Caco-2 (cell line): ENCODE measurements at regions not wholly inside any gene's neighbourhood (a gene's known extent, or its start where the extent isn't known, plus 50 kb on each side); places are given as distances from the start of the nearest gene placed in this dataset.

Experiments
- BruUV-seq: library from RNA; stranded (reverse); fragments of 400-500 nt; replicated peaks from 2 replicates; lab custom pipeline; 2021; lab: Mats Ljungman, UMichigan
- CTCF ChIA-PET: fragments of 300-600 bp; sonication (Branson Sonifier 250); formaldehyde crosslinking; loops from one replicate; lab custom pipeline; 2022; ENCODE audit warnings: antibody characterized with exemption; lab: Charles Lee
- POLR2A ChIA-PET: fragments of 300-600 bp; sonication (Branson Sonifier 250); formaldehyde crosslinking; loops from one replicate; lab custom pipeline; 2022; ENCODE audit warnings: antibody characterized with exemption; lab: Charles Lee
- DNase-seq, 2 experiments: peaks; one replicate each; pipeline versions ENCODE4 v3.0.0 to v3.0.0-alpha.2; 2020 to 2022
- H3K27me3 ChIP-seq: replicated peaks from 2 replicates; pipeline ENCODE4 v1.6.0; 2011; ENCODE audit warnings: low read length; ENCODE audit not compliant: control insufficient read depth, insufficient read depth
- H3K36me3 ChIP-seq: 2 replicates; pipeline ENCODE4 v1.5.1; 2011; ENCODE audit warnings: low read length; ENCODE audit not compliant: control insufficient read depth, insufficient read depth
- H3K4me1 ChIP-seq: fragments of 250-450 bp; sonication (Bioruptor Pico); 2 replicates; pipeline ENCODE4 v1.5.1; 2020; ENCODE audit warnings: mild to moderate bottlenecking
- H3K4me3 ChIP-seq: 2 replicates; pipeline ENCODE4 v1.5.1; 2011; ENCODE audit warnings: low read depth, mild to moderate bottlenecking, control low read depth, low read length
- H3K9me3 ChIP-seq: fragments of 250-450 bp; sonication (Bioruptor Pico); 2 replicates; pipeline ENCODE4 v1.5.1; 2020; ENCODE audit warnings: mild to moderate bottlenecking, moderate library complexity
- H3K27ac Mint-ChIP-seq: one replicate; pipeline ENCODE4 v1.8.0; 2022; ENCODE audit warnings: mixed read lengths; ENCODE audit not compliant: unreplicated experiment
- H3K27me3 Mint-ChIP-seq: one replicate; pipeline ENCODE4 v1.8.0; 2022; ENCODE audit warnings: mixed read lengths; ENCODE audit not compliant: insufficient read depth, unreplicated experiment
- H3K36me3 Mint-ChIP-seq: one replicate; pipeline ENCODE4 v1.8.0; 2022; ENCODE audit warnings: mild to moderate bottlenecking, mixed read lengths; ENCODE audit not compliant: insufficient read depth, unreplicated experiment
- H3K4me1 Mint-ChIP-seq: one replicate; pipeline ENCODE4 v1.8.0; 2022; ENCODE audit warnings: low read depth, mixed read lengths; ENCODE audit not compliant: unreplicated experiment
- H3K4me3 Mint-ChIP-seq: one replicate; pipeline ENCODE4 v1.8.0; 2022; ENCODE audit warnings: mild to moderate bottlenecking, moderate library complexity, mixed read lengths; ENCODE audit not compliant: unreplicated experiment
- H3K9me3 Mint-ChIP-seq: one replicate; pipeline ENCODE4 v1.8.0; 2022; ENCODE audit warnings: mixed read lengths; ENCODE audit not compliant: unreplicated experiment
- intact Hi-C: fragments of 100-400 bp; cut with micrococcal nuclease; formaldehyde crosslinking; loops from one replicate; pipeline ENCODE4 v1.10.0; 2022; ENCODE audit not compliant: unreplicated experiment
- TF ChIP-seq, protein P1 (sequence below), 2 experiments: fragments of 200-600 bp in 1 of 2; IDR thresholded peaks; 1 replicate in 1 of 2; 2 replicates in 1 of 2; pipeline versions ENCODE4 v1.5.1 to v1.8.0; 2011 to 2022; ENCODE audit warnings: antibody characterized with exemption in 1 of 2, control low read depth in 1 of 2, inconsistent platforms in 1 of 2, low read depth in 1 of 2, low read length in 1 of 2, mild to moderate bottlenecking in 1 of 2, moderate library complexity in 1 of 2; ENCODE audit not compliant: insufficient read depth in 1 of 2, severe bottlenecking in 1 of 2, unreplicated experiment in 1 of 2

DNA sequence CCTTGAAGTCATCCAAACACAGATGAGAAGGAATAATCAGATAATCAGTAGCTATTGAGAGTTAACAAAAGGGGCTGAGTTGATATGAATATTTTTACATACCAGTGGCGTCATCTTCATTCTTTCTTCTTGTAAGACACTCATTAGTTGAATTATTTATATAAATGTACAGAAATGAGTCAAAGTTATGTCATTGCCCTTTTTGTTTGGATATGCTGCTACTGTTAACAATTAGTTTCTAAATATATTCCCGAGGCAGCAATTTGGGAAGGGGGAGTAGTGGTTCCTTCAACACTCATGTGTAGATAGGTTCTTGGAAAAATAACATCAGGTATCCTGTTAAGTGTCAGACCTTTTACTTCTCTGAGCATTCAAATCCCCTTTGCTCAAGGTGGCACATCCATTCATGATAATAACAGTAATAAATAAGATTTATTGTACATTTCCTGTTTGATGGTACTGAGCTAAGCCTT lies 436.6 kb downstream of the SPRY1 start:
- H3K9me3 Mint-ChIP-seq, result no peaks in the 10 kb centered on the region
- intact Hi-C loops, result no loop called here
- TF ChIP-seq, protein P1, sequence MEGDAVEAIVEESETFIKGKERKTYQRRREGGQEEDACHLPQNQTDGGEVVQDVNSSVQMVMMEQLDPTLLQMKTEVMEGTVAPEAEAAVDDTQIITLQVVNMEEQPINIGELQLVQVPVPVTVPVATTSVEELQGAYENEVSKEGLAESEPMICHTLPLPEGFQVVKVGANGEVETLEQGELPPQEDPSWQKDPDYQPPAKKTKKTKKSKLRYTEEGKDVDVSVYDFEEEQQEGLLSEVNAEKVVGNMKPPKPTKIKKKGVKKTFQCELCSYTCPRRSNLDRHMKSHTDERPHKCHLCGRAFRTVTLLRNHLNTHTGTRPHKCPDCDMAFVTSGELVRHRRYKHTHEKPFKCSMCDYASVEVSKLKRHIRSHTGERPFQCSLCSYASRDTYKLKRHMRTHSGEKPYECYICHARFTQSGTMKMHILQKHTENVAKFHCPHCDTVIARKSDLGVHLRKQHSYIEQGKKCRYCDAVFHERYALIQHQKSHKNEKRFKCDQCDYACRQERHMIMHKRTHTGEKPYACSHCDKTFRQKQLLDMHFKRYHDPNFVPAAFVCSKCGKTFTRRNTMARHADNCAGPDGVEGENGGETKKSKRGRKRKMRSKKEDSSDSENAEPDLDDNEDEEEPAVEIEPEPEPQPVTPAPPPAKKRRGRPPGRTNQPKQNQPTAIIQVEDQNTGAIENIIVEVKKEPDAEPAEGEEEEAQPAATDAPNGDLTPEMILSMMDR (IDR thresholded peaks at IDR 0.05; ENCODE audit: insufficient read depth in 1 of 2, low read depth in 1 of 2, low read length in 1 of 2, severe bottlenecking in 1 of 2, unreplicated experiment in 1 of 2), result no peak
- no TSS peak for BruUV-seq
- Histone ChIP-seq H3K27me3 (no peaks in the 10 kb centered on the region), H3K4me3 (no peak overlapping the region), H3K4me1 (no peaks in the 10 kb centered on the region), H3K36me3 (no peaks in the 10 kb centered on the region), H3K9me3 (no peaks in the 10 kb centered on the region)
- H3K27me3 Mint-ChIP-seq, result no peaks in the 10 kb centered on the region
- no peaks in the 10 kb centered on the region for H3K36me3 Mint-ChIP-seq
- POLR2A ChIA-PET, result no interaction called here
- no peak overlapping the region for H3K4me3 Mint-ChIP-seq
- CTCF ChIA-PET, result no interaction called here
- DNase-seq, result no peak
- H3K4me1 Mint-ChIP-seq, result no peaks in the 10 kb centered on the region
- H3K27ac Mint-ChIP-seq, result no peak overlapping the region

DNA sequence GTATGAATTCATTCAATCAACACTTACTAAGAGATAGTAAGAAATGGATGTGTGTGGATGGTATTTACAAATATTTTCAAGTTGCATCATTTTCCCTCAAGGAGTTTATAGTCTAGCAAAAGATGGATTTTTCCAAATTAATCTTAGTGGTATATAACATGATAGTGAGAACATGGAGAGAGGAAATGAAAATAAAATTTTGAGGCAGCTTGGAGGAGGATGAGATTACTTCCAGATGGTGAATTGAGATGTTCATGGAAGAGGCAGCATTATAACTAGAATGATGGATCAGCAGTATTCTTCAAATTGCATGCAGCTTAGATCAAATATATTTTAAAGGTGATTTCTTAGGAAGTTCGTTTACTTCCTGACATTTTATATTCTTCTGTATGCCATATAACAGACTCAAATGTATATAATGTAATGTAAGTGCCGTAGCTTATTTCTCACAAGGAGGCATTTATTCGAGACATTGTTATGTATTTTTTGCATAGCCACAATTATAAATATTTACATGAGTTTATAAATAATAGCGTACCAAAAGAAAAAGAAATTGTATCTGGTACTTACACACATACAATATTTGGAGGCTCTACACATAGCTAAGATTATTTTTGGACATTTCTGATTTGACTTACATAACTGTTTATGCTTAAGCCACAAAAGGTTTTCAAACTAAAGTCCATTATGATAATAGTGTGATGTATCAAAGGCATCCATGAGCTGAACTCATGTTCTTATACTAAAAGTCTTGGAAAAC lies 439.4 kb downstream of the SPRY1 start:
- H3K9me3 ChIP-seq, result no peaks in the 10 kb centered on the region
- H3K27ac Mint-ChIP-seq, result no peak overlapping the region
- no peak overlapping the region for H3K4me3 Mint-ChIP-seq
- no TSS peak for BruUV-seq
- no peak overlapping the region for H3K4me3 ChIP-seq
- no peaks in the 10 kb centered on the region for H3K27me3 ChIP-seq
- ChIA-PET CTCF (no interaction called here), POLR2A (no interaction called here)
- no peaks in the 10 kb centered on the region for H3K4me1 ChIP-seq
- DNase-seq, result no peak
- no peaks in the 10 kb centered on the region for H3K36me3 ChIP-seq
- intact Hi-C loops, result no loop called here
- TF ChIP-seq, protein P1 (IDR thresholded peaks at IDR 0.05; ENCODE audit: insufficient read depth in 1 of 2, low read depth in 1 of 2, low read length in 1 of 2, severe bottlenecking in 1 of 2, unreplicated experiment in 1 of 2), result no peak
- no peaks in the 10 kb centered on the region for H3K36me3 Mint-ChIP-seq
- no peaks in the 10 kb centered on the region for H3K9me3 Mint-ChIP-seq
- no peaks in the 10 kb centered on the region for H3K27me3 Mint-ChIP-seq
- H3K4me1 Mint-ChIP-seq, result no peaks in the 10 kb centered on the region

DNA sequence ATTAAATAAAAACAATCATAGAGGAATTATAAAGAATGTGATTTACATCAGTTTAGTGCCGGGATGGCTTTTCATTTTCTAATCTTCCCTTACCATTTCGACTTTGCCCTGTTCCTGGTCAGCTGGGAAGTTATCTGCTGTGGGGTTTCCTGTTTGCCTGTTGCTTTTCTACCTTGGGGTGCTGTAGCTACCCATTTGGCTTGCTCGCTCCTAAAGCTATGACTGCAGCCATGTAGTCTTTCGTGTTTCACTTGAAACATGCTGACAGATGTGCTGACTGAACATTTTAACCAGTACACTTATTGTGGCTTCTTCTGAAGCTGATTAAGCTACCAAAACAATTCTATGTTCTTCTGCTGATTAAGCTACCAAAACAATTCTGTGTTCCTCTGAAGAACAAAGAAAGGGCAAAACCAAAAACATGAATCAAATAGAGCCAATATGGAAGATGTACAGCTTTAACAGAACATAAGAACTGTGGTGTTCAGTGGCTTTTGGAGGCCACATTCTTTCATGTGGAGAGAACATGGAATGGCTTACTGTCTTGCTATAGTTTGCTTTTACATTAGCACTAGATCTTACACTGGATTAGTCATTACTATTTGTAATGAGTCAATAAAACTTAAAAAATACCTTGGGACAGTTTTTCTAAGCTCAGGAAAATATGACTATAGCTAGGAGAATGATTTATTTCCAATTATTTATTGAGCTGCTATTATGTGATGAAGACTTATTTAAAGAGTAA lies 440.4 kb downstream of the SPRY1 start:
- Mint-ChIP-seq H3K27me3 (no peaks in the 10 kb centered on the region), H3K27ac (no peak overlapping the region), H3K4me1 (no peaks in the 10 kb centered on the region), H3K9me3 (no peaks in the 10 kb centered on the region), H3K4me3 (no peak overlapping the region), H3K36me3 (no peaks in the 10 kb centered on the region)
- H3K4me3 ChIP-seq, result no peak overlapping the region
- no peak for DNase-seq
- BruUV-seq, result no TSS peak
- intact Hi-C loops, result no loop called here
- no peaks in the 10 kb centered on the region for H3K36me3 ChIP-seq
- no peaks in the 10 kb centered on the region for H3K4me1 ChIP-seq
- ChIA-PET POLR2A (no interaction called here), CTCF (interaction anchor here (0.6 kb wide), 1 partner anchor 1750 kb away, joined by 9 read pairs; no protein-coding TSS in a partner anchor)
- TF ChIP-seq, protein P1 (IDR thresholded peaks at IDR 0.05; ENCODE audit: insufficient read depth in 1 of 2, low read depth in 1 of 2, low read length in 1 of 2, severe bottlenecking in 1 of 2, unreplicated experiment in 1 of 2), result no peak
- H3K9me3 ChIP-seq, result no peaks in the 10 kb centered on the region
- no peaks in the 10 kb centered on the region for H3K27me3 ChIP-seq
